Spleen (tissue), 11 donors: ENCODE measurements at regions not wholly inside any gene's neighbourhood (a gene's known extent, or its start where the extent isn't known, plus 50 kb on each side); places are given as distances from the start of the nearest gene placed in this dataset.
"Not testable (repeated sequence)": the region's sequence is repeated elsewhere in the genome, so short reads cannot be mapped to it uniquely, and the experiment has no call there.

Experiments
- DNase-seq: peaks from one replicate; pipeline ENCODE4 v3.0.0-alpha.2; 2020
- H3K27ac ChIP-seq, 8 donors: fragments of 200-600 bp; sonication (generic) in 7 of 8; 1 replicate in 4 of 8; 2 replicates in 4 of 8; pipeline versions ENCODE4 v1.5.0 to v1.8.0; 2016 to 2021; ENCODE audit warnings: inconsistent platforms in 4 of 8, mild to moderate bottlenecking in 4 of 8, moderate library complexity in 1 of 8
- H3K27me3 ChIP-seq, 7 donors: fragments of 200-600 bp; sonication (generic) in 6 of 7; replicated peaks in 1 of 7; 1 replicate in 4 of 7; 2 replicates in 3 of 7; pipeline versions ENCODE4 v1.5.0 to v1.8.0; 2016 to 2021; ENCODE audit warnings: inconsistent platforms in 3 of 7, mild to moderate bottlenecking in 1 of 7
- H3K36me3 ChIP-seq, 6 donors: fragments of 200-600 bp; sonication (generic) in 5 of 6; 1 replicate in 4 of 6; 2 replicates in 2 of 6; pipeline versions ENCODE4 v1.5.0 to v1.8.0; 2016 to 2021; ENCODE audit warnings: inconsistent platforms in 2 of 6
- H3K4me1 ChIP-seq, 6 donors: fragments of 200-600 bp; sonication (generic) in 5 of 6; 1 replicate in 3 of 6; 2 replicates in 3 of 6; pipeline versions ENCODE4 v1.5.0 to v1.8.0; 2016 to 2021; ENCODE audit warnings: inconsistent platforms in 3 of 6
- H3K4me3 ChIP-seq, 8 donors: fragments of 200-600 bp; sonication (generic) in 7 of 8; 1 replicate in 4 of 8; 2 replicates in 4 of 8; pipeline versions ENCODE4 v1.5.0 to v1.8.0; 2016 to 2021; ENCODE audit warnings: inconsistent platforms in 4 of 8, mild to moderate bottlenecking in 4 of 8, moderate library complexity in 2 of 8
- H3K9me3 ChIP-seq, 8 donors: fragments of 200-600 bp; sonication (generic) in 7 of 8; 1 replicate in 4 of 8; 2 replicates in 4 of 8; pipeline versions ENCODE4 v1.5.0 to v1.8.0; 2016 to 2021; ENCODE audit warnings: inconsistent platforms in 4 of 8
- POLR2A ChIP-seq, 3 donors: fragments of 450-650 bp; IDR thresholded peaks; one replicate each; pipeline ENCODE4 v1.5.1; 2017; ENCODE audit warnings: antibody characterized with exemption in 3 of 3, mild to moderate bottlenecking in 1 of 3
- POLR2AphosphoS5 ChIP-seq, 3 donors: sonication (generic); formaldehyde crosslinking; IDR thresholded peaks; one replicate each; pipeline ENCODE4 v1.5.1; 2017; ENCODE audit warnings: antibody characterized with exemption in 3 of 3
- WGBS, 5 donors: extraction: QIAGEN DNeasy Blood & Tissue Kit in 3 of 5; methylation state at CpG; one replicate each; pipeline versions ENCODE4 v1.1.5 to v1.1.7; 2013 to 2018; 5-methylcytosine and 5-hydroxymethylcytosine counted together
- intact Hi-C: fragments of 100-400 bp; cut with DNase I; formaldehyde crosslinking; loops from one replicate; pipeline ENCODE4 v1.15.0; 2023; ENCODE audit warnings: low total_unique reads
- TF ChIP-seq, protein P1 (sequence below), 11 experiments: fragments of 200-600 bp in 7 of 11; fragments of 450-650 bp in 4 of 11; sonication (generic) in 4 of 11; IDR thresholded peaks in 8 of 11; conservative IDR thresholded peaks in 3 of 11; 1 replicate in 7 of 11; 2 replicates in 4 of 11; pipeline versions ENCODE4 v1.4.0 to v1.8.0; 2016 to 2021; ENCODE audit warnings: antibody characterized with exemption in 11 of 11, inconsistent platforms in 4 of 11, mild to moderate bottlenecking in 1 of 11
- donor health status: healthy with polysubstance abuse.
- donor health status: DM: no; HTN: no; CAD: no; lungs with moderate emphysema.
- donor health status: DM: no; HTN: no; CAD: no.
- donor health status: Bipolar disorder and iron deficiency.
- donor health status: healthy.
- donor health status: DM: no; HTN: no; CAD: no.
- donor health status: DM: yes; HTN: yes; CAD: no.

DNA sequence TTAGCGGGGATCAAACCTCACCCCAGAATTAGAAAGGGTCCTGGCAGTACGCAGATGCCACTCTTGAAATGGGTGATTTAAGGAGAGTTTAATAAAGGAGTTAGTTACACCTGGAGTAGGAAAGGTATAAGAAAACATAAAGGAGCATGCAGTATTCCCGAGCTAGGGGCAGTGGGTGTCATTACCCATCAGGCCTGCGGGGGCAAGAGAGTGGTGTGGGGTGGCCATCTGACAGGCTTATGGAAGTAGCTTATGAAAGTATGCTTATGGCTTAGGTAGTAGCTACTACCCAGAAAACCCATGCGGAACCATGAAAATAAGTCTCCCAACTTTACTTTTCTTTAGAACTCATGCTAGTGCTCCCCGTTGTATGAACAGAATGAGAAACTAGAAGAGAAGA lies 568.9 kb upstream of the ACVR2A start:
- no peaks in the 10 kb centered on the region for H3K4me1 ChIP-seq
- no peak overlapping the region for H3K27ac ChIP-seq
- DNase-seq: no peak
- TF ChIP-seq, protein P1, sequence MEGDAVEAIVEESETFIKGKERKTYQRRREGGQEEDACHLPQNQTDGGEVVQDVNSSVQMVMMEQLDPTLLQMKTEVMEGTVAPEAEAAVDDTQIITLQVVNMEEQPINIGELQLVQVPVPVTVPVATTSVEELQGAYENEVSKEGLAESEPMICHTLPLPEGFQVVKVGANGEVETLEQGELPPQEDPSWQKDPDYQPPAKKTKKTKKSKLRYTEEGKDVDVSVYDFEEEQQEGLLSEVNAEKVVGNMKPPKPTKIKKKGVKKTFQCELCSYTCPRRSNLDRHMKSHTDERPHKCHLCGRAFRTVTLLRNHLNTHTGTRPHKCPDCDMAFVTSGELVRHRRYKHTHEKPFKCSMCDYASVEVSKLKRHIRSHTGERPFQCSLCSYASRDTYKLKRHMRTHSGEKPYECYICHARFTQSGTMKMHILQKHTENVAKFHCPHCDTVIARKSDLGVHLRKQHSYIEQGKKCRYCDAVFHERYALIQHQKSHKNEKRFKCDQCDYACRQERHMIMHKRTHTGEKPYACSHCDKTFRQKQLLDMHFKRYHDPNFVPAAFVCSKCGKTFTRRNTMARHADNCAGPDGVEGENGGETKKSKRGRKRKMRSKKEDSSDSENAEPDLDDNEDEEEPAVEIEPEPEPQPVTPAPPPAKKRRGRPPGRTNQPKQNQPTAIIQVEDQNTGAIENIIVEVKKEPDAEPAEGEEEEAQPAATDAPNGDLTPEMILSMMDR (IDR thresholded peaks at IDR 0.05 in 8 of 11, conservative IDR thresholded peaks at IDR 0.05 in 3 of 11): no peak
- TF ChIP-seq POLR2AphosphoS5 (IDR thresholded peaks at IDR 0.05): no peak
- peaks cover 0 to 4% (median 0%) of the 10 kb centered on the region in 8 donors for H3K9me3 ChIP-seq
- intact Hi-C loops: no loop called here
- H3K27me3 ChIP-seq: no peaks in the 10 kb centered on the region
- H3K36me3 ChIP-seq: no peaks in the 10 kb centered on the region
- WGBS, 5 donors: 79 to 90% (median 87%) methylated on average over 6 of the region's 6 CpGs
- no peak overlapping the region for H3K4me3 ChIP-seq

GRCh38 chr2:147273628-147274027 lies 571.2 kb upstream of the ACVR2A start:
- no peak overlapping the region for H3K27ac ChIP-seq
- peaks cover 0 to 24% (median 17%) of the 10 kb centered on the region in 8 donors for H3K9me3 ChIP-seq
- H3K27me3 ChIP-seq: no peaks in the 10 kb centered on the region
- no peaks in the 10 kb centered on the region for H3K4me1 ChIP-seq
- DNase-seq: no peak
- TF ChIP-seq, protein P1 (IDR thresholded peaks at IDR 0.05 in 8 of 11, conservative IDR thresholded peaks at IDR 0.05 in 3 of 11): no peak
- TF ChIP-seq POLR2AphosphoS5 (IDR thresholded peaks at IDR 0.05) (no peak), POLR2A (IDR thresholded peaks at IDR 0.05) (no peak)
- intact Hi-C loops: no loop called here
- 86 to 100% (median 93%) methylated on average over 1 of the region's 1 CpG for WGBS, 5 donors
- no peaks in the 10 kb centered on the region for H3K36me3 ChIP-seq
- no peak overlapping the region for H3K4me3 ChIP-seq

DNA sequence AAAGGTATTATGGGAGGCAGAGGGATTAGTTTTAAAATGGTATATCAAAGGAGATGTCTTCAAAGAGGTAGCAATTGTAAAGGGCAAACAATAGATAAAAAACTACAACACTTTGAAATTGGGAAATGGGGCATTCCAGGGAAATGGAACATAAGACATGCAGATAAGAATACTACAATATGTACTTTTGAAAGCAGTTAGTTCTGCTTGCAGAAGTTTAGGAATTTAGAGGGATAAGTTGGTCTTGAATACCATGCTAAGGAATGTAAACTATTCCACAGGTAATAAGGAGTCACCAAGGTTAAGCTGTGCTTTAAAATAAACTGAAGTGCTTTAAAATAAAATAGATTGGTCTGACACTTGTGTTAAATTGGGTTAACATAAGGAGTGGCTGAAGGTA lies 571.7 kb upstream of the ACVR2A start:
- DNase-seq: no peak
- intact Hi-C loops: no loop called here
- H3K4me3 ChIP-seq: no peak overlapping the region
- no peaks in the 10 kb centered on the region for H3K36me3 ChIP-seq
- H3K9me3 ChIP-seq: peaks cover 0 to 29% (median 22%) of the 10 kb centered on the region in 8 donors
- H3K27me3 ChIP-seq: no peaks in the 10 kb centered on the region
- no peak overlapping the region for H3K27ac ChIP-seq
- TF ChIP-seq, protein P1 (IDR thresholded peaks at IDR 0.05 in 8 of 11, conservative IDR thresholded peaks at IDR 0.05 in 3 of 11): no peak
- TF ChIP-seq POLR2AphosphoS5 (IDR thresholded peaks at IDR 0.05) (no peak), POLR2A (IDR thresholded peaks at IDR 0.05) (no peak)
- H3K4me1 ChIP-seq: no peaks in the 10 kb centered on the region

- H3K27ac ChIP-seq, H3K27me3 ChIP-seq, H3K4me1 ChIP-seq, intact Hi-C loops, DNase-seq, H3K4me3 ChIP-seq, H3K36me3 ChIP-seq: not testable (repeated sequence)
- H3K9me3 ChIP-seq: peaks cover 0 to 46% (median 28%) of the 10 kb centered on the region in 8 donors
- WGBS, 5 donors: 78 to 88% (median 86%) methylated on average over 2 of the region's 2 CpGs
Measured at GRCh38 chr2:147269581-147269980, 575.2 kb upstream of the ACVR2A start.

GRCh38 chr2:147260241-147260640 lies 584.6 kb upstream of the ACVR2A start:
- peaks cover 0 to 6% (median 0%) of the 10 kb centered on the region in 8 donors for H3K9me3 ChIP-seq
- H3K4me1 ChIP-seq: no peaks in the 10 kb centered on the region
- no peak for TF ChIP-seq POLR2AphosphoS5 (IDR thresholded peaks at IDR 0.05)
- TF ChIP-seq, protein P1 (IDR thresholded peaks at IDR 0.05 in 8 of 11, conservative IDR thresholded peaks at IDR 0.05 in 3 of 11): no peak
- TF ChIP-seq POLR2A (IDR thresholded peaks at IDR 0.05): no peak
- intact Hi-C loops: no loop called here
- DNase-seq: no peak
- H3K27me3 ChIP-seq: no peaks in the 10 kb centered on the region
- no peak overlapping the region for H3K4me3 ChIP-seq
- H3K36me3 ChIP-seq: no peaks in the 10 kb centered on the region
- H3K27ac ChIP-seq: no peak overlapping the region
